ENCODE measurements at regions not wholly inside any gene's neighbourhood (a gene's known extent, or its start where the extent isn't known, plus 50 kb on each side); places are given as distances from the start of the nearest gene placed in this dataset.
"Not testable (repeated sequence)": the region's sequence is repeated elsewhere in the genome, so short reads cannot be mapped to it uniquely, and the experiment has no call there.

DNA sequence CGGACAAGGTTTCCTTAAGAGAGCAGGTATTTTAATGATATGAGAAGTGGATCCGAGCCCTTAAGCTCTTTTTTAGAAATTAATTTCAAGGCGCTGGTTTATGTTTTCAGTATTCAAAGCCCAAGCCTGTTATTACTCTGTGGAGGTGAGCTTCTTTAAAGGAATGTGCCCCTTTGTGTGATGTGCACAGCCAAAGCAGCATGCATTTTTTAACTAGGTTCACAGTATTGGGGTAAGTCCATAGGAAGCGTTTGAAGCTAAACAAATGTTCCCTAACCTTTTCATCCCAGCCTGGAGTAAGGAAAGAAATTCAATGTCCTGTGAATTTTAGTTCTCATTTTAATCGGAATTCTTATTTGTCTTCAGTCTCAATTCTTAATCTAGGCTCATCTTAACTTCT lies 217.5 kb downstream of the KCTD12 start:
- TF ChIP-seq, protein P1, sequence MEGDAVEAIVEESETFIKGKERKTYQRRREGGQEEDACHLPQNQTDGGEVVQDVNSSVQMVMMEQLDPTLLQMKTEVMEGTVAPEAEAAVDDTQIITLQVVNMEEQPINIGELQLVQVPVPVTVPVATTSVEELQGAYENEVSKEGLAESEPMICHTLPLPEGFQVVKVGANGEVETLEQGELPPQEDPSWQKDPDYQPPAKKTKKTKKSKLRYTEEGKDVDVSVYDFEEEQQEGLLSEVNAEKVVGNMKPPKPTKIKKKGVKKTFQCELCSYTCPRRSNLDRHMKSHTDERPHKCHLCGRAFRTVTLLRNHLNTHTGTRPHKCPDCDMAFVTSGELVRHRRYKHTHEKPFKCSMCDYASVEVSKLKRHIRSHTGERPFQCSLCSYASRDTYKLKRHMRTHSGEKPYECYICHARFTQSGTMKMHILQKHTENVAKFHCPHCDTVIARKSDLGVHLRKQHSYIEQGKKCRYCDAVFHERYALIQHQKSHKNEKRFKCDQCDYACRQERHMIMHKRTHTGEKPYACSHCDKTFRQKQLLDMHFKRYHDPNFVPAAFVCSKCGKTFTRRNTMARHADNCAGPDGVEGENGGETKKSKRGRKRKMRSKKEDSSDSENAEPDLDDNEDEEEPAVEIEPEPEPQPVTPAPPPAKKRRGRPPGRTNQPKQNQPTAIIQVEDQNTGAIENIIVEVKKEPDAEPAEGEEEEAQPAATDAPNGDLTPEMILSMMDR (IDR thresholded peaks at IDR 0.05; ENCODE audit: insufficient read depth, low read length, severe bottlenecking): no peak
- H3K4me3 ChIP-seq (ENCODE audit: low read depth, low read length): no peak overlapping the region
- no peaks in the 10 kb centered on the region for H3K36me3 ChIP-seq (ENCODE audit: control insufficient read depth, insufficient read depth, low read length)
- FAIRE-seq (no peak), DNase-seq (ENCODE audit: low read depth) (no peak)
- no peaks in the 10 kb centered on the region for H3K27me3 ChIP-seq (ENCODE audit: control insufficient read depth, insufficient read depth, low read length)

- no peaks in the 10 kb centered on the region for H3K27me3 ChIP-seq (ENCODE audit: control insufficient read depth, insufficient read depth, low read length)
- no peak overlapping the region for H3K4me3 ChIP-seq (ENCODE audit: low read depth, low read length)
- TF ChIP-seq, protein P1 (IDR thresholded peaks at IDR 0.05; ENCODE audit: insufficient read depth, low read length, severe bottlenecking): no peak
- FAIRE-seq (no peak), DNase-seq (ENCODE audit: low read depth) (no peak)
- H3K36me3 ChIP-seq (ENCODE audit: control insufficient read depth, insufficient read depth, low read length): no peaks in the 10 kb centered on the region
Measured at GRCh38 chr13:76668141-76668540, 218.1 kb downstream of the KCTD12 start.

DNA sequence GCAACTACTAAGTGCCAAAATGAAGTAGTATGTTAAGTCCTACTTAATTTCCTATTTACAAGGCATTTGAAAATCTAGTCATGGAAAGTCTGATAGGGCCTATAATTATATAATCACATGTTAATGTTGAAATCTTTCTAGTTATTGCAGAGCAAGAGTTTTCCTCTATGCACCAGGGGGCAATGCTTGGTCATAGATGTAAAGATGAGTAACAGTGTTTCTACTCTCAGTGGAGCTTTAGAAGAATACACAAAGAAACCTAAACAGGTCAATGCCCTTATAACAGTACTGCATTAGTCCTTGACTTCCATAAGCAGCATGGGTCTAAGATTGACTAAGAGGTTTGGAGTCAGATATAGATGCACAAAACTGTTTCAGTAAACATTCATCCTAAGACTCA lies 218.7 kb downstream of the KCTD12 start:
- FAIRE-seq (no peak), DNase-seq (ENCODE audit: low read depth) (peak; percentile 54)
- H3K4me3 ChIP-seq (ENCODE audit: low read depth, low read length): no peak overlapping the region
- TF ChIP-seq, protein P1 (IDR thresholded peaks at IDR 0.05; ENCODE audit: insufficient read depth, low read length, severe bottlenecking): no peak
- no peaks in the 10 kb centered on the region for H3K36me3 ChIP-seq (ENCODE audit: control insufficient read depth, insufficient read depth, low read length)
- no peaks in the 10 kb centered on the region for H3K27me3 ChIP-seq (ENCODE audit: control insufficient read depth, insufficient read depth, low read length)

GRCh38 chr13:76663592-76664335 lies 222.4 kb downstream of the KCTD12 start:
- H3K27me3 ChIP-seq (ENCODE audit: control insufficient read depth, insufficient read depth, low read length): no peaks in the 10 kb centered on the region
- H3K36me3 ChIP-seq (ENCODE audit: control insufficient read depth, insufficient read depth, low read length): no peaks in the 10 kb centered on the region
- TF ChIP-seq, protein P1 (IDR thresholded peaks at IDR 0.05; ENCODE audit: insufficient read depth, low read length, severe bottlenecking): no peak
- FAIRE-seq (no peak), DNase-seq (ENCODE audit: low read depth) (no peak)
- H3K4me3 ChIP-seq (ENCODE audit: low read depth, low read length): no peak overlapping the region

- not testable (repeated sequence) for H3K27me3 ChIP-seq (ENCODE audit: control insufficient read depth, insufficient read depth, low read length); DNase-seq (ENCODE audit: low read depth); FAIRE-seq; H3K4me3 ChIP-seq (ENCODE audit: low read depth, low read length); H3K36me3 ChIP-seq (ENCODE audit: control insufficient read depth, insufficient read depth, low read length)
Measured at GRCh38 chr13:76659074-76659473, 227.1 kb downstream of the KCTD12 start.

DNA sequence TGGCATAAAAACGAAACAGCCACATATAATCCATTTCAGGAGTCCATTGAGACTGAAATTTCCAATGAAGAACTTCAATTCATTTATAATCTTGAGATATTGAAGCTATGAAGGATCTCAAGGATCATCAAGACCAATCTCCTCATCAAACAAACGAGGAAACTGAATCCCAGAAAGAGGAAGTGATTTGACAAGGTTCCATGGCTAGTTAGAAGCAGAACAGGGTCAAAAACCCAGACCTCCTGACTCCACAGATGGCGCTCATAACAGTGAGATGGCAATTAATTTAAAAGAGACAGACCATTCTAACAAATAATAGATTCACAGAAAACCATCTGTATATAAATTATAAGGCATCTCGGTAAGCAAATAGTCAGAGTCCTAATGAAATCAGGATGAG lies 229.7 kb downstream of the KCTD12 start:
- DNase-seq (ENCODE audit: low read depth) (no peak), FAIRE-seq (no peak)
- no peaks in the 10 kb centered on the region for H3K36me3 ChIP-seq (ENCODE audit: control insufficient read depth, insufficient read depth, low read length)
- no peaks in the 10 kb centered on the region for H3K27me3 ChIP-seq (ENCODE audit: control insufficient read depth, insufficient read depth, low read length)
- TF ChIP-seq, protein P1 (IDR thresholded peaks at IDR 0.05; ENCODE audit: insufficient read depth, low read length, severe bottlenecking): no peak
- H3K4me3 ChIP-seq (ENCODE audit: low read depth, low read length): no peak overlapping the region

Measured in bronchial epithelial cell (primary cell).